ENCODE measurements at regions not wholly inside any gene's neighbourhood (a gene's known extent, or its start where the extent isn't known, plus 50 kb on each side); places are given as distances from the start of the nearest gene placed in this dataset.

DNA sequence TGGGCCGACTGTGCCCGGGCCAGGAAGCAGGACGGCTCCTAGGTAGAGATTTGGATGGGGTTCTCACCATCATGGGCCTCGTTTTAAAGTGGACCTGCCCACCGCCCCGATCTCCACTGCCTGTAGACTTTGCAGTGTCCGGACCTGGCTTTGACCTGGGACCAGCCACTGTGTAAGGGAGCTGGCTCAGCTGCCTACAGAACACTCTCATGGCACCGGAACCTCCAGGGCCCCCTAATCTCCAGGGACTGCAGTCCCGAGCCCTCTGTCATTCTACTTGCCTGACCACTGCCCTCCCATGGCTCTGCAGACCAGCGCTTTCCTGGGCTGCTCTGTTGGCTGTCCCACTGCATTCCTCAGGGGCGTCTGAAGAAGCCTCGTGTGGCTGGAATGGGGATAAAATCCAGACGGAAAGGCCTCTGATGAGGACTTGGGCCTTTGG is 120.8 kb downstream of the GLI2 start:
- TF ChIP-seq, protein P1, sequence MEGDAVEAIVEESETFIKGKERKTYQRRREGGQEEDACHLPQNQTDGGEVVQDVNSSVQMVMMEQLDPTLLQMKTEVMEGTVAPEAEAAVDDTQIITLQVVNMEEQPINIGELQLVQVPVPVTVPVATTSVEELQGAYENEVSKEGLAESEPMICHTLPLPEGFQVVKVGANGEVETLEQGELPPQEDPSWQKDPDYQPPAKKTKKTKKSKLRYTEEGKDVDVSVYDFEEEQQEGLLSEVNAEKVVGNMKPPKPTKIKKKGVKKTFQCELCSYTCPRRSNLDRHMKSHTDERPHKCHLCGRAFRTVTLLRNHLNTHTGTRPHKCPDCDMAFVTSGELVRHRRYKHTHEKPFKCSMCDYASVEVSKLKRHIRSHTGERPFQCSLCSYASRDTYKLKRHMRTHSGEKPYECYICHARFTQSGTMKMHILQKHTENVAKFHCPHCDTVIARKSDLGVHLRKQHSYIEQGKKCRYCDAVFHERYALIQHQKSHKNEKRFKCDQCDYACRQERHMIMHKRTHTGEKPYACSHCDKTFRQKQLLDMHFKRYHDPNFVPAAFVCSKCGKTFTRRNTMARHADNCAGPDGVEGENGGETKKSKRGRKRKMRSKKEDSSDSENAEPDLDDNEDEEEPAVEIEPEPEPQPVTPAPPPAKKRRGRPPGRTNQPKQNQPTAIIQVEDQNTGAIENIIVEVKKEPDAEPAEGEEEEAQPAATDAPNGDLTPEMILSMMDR (conservative IDR thresholded peaks at IDR 0.05; ENCODE audit: low read length): no peak
- no peak for TF ChIP-seq EZH2phosphoT487 (IDR thresholded peaks at IDR 0.05; ENCODE audit: borderline replicate concordance)
- H4K20me1 ChIP-seq (ENCODE audit: insufficient read depth, low read length, poor library complexity, severe bottlenecking): no peaks in the 10 kb centered on the region
- no peak overlapping the region for H3K9ac ChIP-seq (ENCODE audit: low read depth, low read length, poor library complexity, severe bottlenecking)
- no peaks in the 10 kb centered on the region for H3K79me2 ChIP-seq (ENCODE audit: insufficient read depth, low read length)
- no peaks in the 10 kb centered on the region for H3K36me3 ChIP-seq (ENCODE audit: insufficient read depth, low read length)
- H3K9me2 ChIP-seq (replicated peaks; ENCODE audit: low read depth, low read length): no peaks in the 10 kb centered on the region
- H3F3A ChIP-seq (ENCODE audit: low read depth): no peaks in the 10 kb centered on the region
- H3K27me3 ChIP-seq (ENCODE audit: insufficient read depth, low read length, poor library complexity, severe bottlenecking): no peaks in the 10 kb centered on the region
- H3K9me3 ChIP-seq (ENCODE audit: insufficient read depth, low read depth, low read length): no peaks in the 10 kb centered on the region
- no peaks in the 10 kb centered on the region for H3K4me1 ChIP-seq (ENCODE audit: insufficient read depth, low read length, poor library complexity, severe bottlenecking)
- H3K4me2 ChIP-seq (ENCODE audit: low read depth, low read length, poor library complexity, severe bottlenecking): no peak overlapping the region
- H2AFZ ChIP-seq (ENCODE audit: low read length): no peak overlapping the region
- no peak overlapping the region for H3K4me3 ChIP-seq (ENCODE audit: low read length, poor library complexity, severe bottlenecking)

DNA sequence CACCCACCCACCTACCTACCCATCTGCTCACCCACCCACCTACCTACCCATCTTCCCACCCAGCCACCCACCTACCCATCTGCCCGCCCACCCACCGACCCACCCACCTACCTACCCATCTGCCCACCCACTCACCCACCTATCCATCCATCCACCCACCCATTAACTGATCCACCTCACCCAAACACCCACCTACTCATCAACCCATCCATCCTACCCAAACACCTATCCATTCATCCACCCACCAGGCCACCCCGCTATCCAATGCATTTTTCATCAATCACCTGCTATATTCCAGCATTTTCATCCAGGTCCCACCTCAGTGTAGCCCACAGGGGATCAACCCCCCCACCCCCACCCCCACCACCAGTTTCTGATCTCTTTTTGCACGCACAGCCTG is 121.8 kb downstream of the GLI2 start:
- TF ChIP-seq, protein P1 (conservative IDR thresholded peaks at IDR 0.05; ENCODE audit: low read length): no peak
- no peak for TF ChIP-seq EZH2phosphoT487 (IDR thresholded peaks at IDR 0.05; ENCODE audit: borderline replicate concordance)
- H4K20me1 ChIP-seq (ENCODE audit: insufficient read depth, low read length, poor library complexity, severe bottlenecking): no peaks in the 10 kb centered on the region
- H2AFZ ChIP-seq (ENCODE audit: low read length): no peak overlapping the region
- no peak overlapping the region for H3K4me2 ChIP-seq (ENCODE audit: low read depth, low read length, poor library complexity, severe bottlenecking)
- no peaks in the 10 kb centered on the region for H3K79me2 ChIP-seq (ENCODE audit: insufficient read depth, low read length)
- H3K4me1 ChIP-seq (ENCODE audit: insufficient read depth, low read length, poor library complexity, severe bottlenecking): no peaks in the 10 kb centered on the region
- no peaks in the 10 kb centered on the region for H3K27me3 ChIP-seq (ENCODE audit: insufficient read depth, low read length, poor library complexity, severe bottlenecking)
- H3K9ac ChIP-seq (ENCODE audit: low read depth, low read length, poor library complexity, severe bottlenecking): no peak overlapping the region
- H3K4me3 ChIP-seq (ENCODE audit: low read length, poor library complexity, severe bottlenecking): no peak overlapping the region
- H3K9me3 ChIP-seq (ENCODE audit: insufficient read depth, low read depth, low read length): no peaks in the 10 kb centered on the region
- H3K9me2 ChIP-seq (replicated peaks; ENCODE audit: low read depth, low read length): no peaks in the 10 kb centered on the region
- H3K36me3 ChIP-seq (ENCODE audit: insufficient read depth, low read length): no peaks in the 10 kb centered on the region
- H3F3A ChIP-seq (ENCODE audit: low read depth): no peaks in the 10 kb centered on the region

DNA sequence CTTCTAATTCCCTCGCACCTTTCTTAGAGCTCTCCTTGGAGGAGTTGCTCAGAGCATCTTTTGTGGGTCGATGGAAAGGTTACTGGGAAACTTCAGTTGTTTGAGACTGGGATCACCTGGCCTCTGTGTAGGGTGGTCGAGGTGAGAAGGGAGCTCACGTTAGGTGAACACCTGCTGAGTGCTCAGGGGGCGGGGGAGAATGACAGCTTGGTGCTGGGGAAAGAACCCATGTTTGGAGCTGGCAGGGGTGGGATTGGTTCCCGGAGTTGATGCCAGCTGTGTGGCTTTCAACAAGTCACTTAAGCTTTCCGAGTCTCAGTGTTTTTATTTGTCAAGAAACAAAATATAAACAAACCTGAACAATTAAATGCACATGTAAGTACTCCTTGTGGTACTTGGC is 122.3 kb downstream of the GLI2 start:
- no peaks in the 10 kb centered on the region for H3F3A ChIP-seq (ENCODE audit: low read depth)

More for the DNA sequence above, 122.3 kb downstream of the GLI2 start:
- TF ChIP-seq EZH2phosphoT487 (IDR thresholded peaks at IDR 0.05; ENCODE audit: borderline replicate concordance): no peak
- TF ChIP-seq, protein P1 (conservative IDR thresholded peaks at IDR 0.05; ENCODE audit: low read length): no peak
- Histone ChIP-seq H3K9me2 (replicated peaks; ENCODE audit: low read depth, low read length) (no peaks in the 10 kb centered on the region), H3K4me1 (ENCODE audit: insufficient read depth, low read length, poor library complexity, severe bottlenecking) (no peaks in the 10 kb centered on the region), H3K79me2 (ENCODE audit: insufficient read depth, low read length) (no peaks in the 10 kb centered on the region), H2AFZ (ENCODE audit: low read length) (no peak overlapping the region), H3K4me2 (ENCODE audit: low read depth, low read length, poor library complexity, severe bottlenecking) (no peak overlapping the region), H4K20me1 (ENCODE audit: insufficient read depth, low read length, poor library complexity, severe bottlenecking) (no peaks in the 10 kb centered on the region), H3K36me3 (ENCODE audit: insufficient read depth, low read length) (no peaks in the 10 kb centered on the region), H3K9ac (ENCODE audit: low read depth, low read length, poor library complexity, severe bottlenecking) (no peak overlapping the region), H3K4me3 (ENCODE audit: low read length, poor library complexity, severe bottlenecking) (no peak overlapping the region), H3K9me3 (ENCODE audit: insufficient read depth, low read depth, low read length) (no peaks in the 10 kb centered on the region), H3K27me3 (ENCODE audit: insufficient read depth, low read length, poor library complexity, severe bottlenecking) (no peaks in the 10 kb centered on the region)
